Gastrocnemius medialis (tissue), 4 donors: ENCODE measurements at regions not wholly inside any gene's neighbourhood (a gene's known extent, or its start where the extent isn't known, plus 50 kb on each side); places are given as distances from the start of the nearest gene placed in this dataset.

Experiments used
- POLR2A ChIP-seq, 2 donors: fragments of 450-650 bp; IDR thresholded peaks; one replicate each; pipeline ENCODE4 v1.6.1; 2017; ENCODE audit warnings: antibody characterized with exemption in 2 of 2, mild to moderate bottlenecking in 2 of 2, moderate library complexity in 2 of 2
- TF ChIP-seq, protein P1 (sequence below), 5 experiments: fragments of 450-650 bp in 3 of 5; fragments of 200-600 bp in 2 of 5; sonication (generic) in 2 of 5; IDR thresholded peaks in 4 of 5; conservative IDR thresholded peaks in 1 of 5; 1 replicate in 4 of 5; 2 replicates in 1 of 5; pipeline ENCODE4 v1.5.1; 2016 to 2019; ENCODE audit warnings: antibody characterized with exemption in 5 of 5, mild to moderate bottlenecking in 3 of 5, moderate library complexity in 3 of 5

DNA sequence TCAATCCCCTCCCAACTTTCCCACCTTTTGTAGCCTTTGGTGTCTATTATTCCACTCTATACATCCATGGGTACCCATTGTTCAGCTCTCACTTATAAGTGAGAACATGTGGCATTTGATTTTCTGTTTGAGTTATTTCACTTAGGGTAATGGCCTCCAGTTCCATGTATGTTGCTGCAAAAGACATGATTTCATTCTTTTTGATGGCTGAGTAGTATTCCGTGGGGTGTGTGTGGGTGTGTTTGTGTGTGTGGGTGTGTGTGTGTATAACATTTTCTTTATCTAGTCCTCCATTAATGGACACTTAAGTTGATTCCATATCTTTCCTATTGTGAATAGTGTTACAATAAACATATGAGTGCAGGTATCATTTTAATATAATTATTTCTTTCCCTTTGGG lies 157.5 kb upstream of the FSTL4 start:
- TF ChIP-seq, protein P1, sequence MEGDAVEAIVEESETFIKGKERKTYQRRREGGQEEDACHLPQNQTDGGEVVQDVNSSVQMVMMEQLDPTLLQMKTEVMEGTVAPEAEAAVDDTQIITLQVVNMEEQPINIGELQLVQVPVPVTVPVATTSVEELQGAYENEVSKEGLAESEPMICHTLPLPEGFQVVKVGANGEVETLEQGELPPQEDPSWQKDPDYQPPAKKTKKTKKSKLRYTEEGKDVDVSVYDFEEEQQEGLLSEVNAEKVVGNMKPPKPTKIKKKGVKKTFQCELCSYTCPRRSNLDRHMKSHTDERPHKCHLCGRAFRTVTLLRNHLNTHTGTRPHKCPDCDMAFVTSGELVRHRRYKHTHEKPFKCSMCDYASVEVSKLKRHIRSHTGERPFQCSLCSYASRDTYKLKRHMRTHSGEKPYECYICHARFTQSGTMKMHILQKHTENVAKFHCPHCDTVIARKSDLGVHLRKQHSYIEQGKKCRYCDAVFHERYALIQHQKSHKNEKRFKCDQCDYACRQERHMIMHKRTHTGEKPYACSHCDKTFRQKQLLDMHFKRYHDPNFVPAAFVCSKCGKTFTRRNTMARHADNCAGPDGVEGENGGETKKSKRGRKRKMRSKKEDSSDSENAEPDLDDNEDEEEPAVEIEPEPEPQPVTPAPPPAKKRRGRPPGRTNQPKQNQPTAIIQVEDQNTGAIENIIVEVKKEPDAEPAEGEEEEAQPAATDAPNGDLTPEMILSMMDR (IDR thresholded peaks at IDR 0.05 in 4 of 5, conservative IDR thresholded peaks at IDR 0.05 in 1 of 5) = no peak
- no peak for TF ChIP-seq POLR2A (IDR thresholded peaks at IDR 0.05)
